ENCODE measurements at regions not wholly inside any gene's neighbourhood (a gene's known extent, or its start where the extent isn't known, plus 50 kb on each side); places are given as distances from the start of the nearest gene placed in this dataset.

DNA sequence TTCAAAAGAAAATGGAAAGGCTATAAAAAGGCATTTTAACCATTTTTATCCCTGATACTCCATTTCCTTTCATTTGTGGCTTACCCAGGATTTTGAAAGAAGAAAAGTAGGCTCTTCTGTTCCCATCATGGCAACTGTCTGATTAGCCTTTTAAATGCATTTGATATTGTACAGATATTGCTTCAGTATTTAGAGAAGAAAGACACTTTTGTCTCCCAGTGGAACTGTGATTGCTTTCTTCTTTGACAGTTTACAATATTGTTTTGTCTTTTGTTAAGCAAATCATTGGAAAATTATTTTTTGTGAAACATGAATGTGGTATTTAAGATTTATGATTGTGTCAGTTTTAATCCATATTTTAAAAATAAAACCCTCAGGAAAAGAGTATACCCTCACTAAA, 297.4 kb upstream of the TACR3 start:
- TF ChIP-seq EZH2phosphoT487 (IDR thresholded peaks at IDR 0.05; ENCODE audit: borderline replicate concordance, low read depth, low read length) (no peak), CTCF (conservative IDR thresholded peaks at IDR 0.05; ENCODE audit: low read length) (no peak)

All from OCI-LY7 (cell line).